CD4-positive, alpha-beta T cell treated with Interleukin-1 beta for 1 hour (primary cell): ENCODE measurements at regions not wholly inside any gene's neighbourhood (a gene's known extent, or its start where the extent isn't known, plus 50 kb on each side); places are given as distances from the start of the nearest gene placed in this dataset.
"Not testable (repeated sequence)": the region's sequence is repeated elsewhere in the genome, so short reads cannot be mapped to it uniquely, and the experiment has no call there.

Source experiments
- DNase-seq, 2 donors: peaks; one replicate each; pipeline ENCODE4 v3.0.0-alpha.2; 2020 to 2022

DNA sequence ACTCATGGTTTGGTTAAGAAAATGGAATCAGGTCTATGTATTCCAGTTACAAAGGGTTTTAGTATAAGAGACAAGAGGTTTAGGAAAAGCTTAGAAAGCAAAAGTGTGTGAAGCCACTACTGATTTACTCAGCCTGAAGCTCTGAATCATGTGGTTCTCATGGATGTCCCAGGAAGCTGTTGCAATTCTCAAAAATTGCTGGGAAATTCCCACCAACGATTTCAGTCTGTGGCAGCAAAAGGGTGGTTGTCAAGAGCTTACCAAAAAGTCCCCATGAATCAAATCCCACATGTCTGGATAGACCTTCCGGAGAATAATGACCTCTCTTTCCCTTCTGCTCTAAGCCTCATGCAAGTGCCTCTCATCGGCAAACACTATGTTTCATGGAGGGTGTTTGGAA, 929.9 kb downstream of the TLE4 start:
- DNase-seq = no peak

- no peak for DNase-seq
These were observed 928.5 kb downstream of the TLE4 start for GRCh38 chr9:80500300-80500699.

- DNase-seq = no peak
These were observed 926.3 kb downstream of the TLE4 start for GRCh38 chr9:80498001-80498555.

DNA sequence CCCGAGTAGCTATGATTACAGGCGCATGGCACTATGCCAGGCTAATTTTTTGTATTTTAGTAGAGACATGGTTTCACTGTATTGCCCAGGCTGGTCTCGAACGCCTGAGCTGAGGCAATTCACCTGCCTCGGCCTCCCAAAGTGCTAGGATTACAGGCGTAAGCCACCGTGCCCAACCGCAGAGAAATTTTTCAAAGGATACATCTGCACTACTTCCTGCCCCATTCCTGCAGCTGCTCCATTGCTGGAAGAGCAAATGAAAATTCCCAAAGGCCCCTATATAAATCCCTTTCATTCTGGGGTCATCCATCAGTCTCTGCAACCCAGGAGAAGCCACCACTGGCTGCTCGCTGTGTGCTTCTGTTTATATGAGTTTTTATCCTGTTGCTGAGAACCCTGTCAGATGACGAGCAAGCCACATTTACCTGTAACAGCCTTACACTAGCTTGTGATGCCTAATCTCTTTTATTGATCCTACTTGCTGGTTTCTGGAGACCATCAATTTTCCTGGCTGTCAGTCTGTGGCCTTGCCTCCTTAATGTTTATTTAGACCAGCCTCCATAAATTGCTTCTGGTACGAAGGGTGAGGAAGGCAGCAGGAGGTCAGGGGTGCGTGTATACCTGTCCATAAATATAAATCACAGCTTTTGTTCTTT, 925.3 kb downstream of the TLE4 start:
- no peak for DNase-seq

GRCh38 chr9:80493258-80493657, 921.5 kb downstream of the TLE4 start:
- no peak for DNase-seq

DNA sequence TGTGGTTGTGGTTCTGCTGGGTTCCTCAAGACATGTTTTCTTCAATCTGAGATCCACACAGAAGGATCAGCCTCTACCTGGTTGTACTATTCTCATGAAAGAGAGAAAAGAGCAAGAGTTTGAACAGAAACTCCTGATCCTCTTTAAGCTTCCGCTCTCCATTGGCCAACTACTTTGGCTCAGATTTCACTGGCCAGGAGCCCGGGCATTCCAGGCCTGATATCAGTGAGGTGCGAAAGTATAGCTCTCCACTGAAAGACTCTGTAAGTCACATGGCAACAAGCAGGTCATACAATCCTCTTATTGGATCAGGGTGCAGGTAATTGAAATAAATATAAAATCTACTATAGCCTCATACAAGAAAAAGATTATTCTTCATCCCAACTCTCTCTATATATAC, 920.5 kb downstream of the TLE4 start:
- no peak for DNase-seq

GRCh38 chr9:80491086-80491696, 919.4 kb downstream of the TLE4 start:
- DNase-seq = no peak

DNA sequence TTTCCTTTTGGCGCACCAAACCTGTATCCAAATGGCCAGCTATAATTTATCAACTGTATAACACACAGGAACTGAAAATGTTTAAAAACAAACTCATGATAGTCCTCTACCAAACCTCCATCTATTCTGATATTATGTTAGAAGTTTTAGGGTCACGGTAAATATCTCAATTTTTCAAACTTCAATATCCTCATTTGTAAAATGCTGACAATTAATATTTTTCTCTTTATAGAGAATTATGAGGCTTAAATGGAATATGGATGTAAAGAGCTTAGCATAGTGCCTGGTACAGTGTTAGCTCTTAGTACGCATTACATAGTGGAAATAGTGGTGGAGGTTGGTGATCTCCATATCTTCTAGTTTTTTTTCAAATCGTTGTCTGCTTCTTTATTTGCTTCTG, 917.6 kb downstream of the TLE4 start:
- DNase-seq = no peak

- no peak for DNase-seq
These were observed 913.9 kb downstream of the TLE4 start for GRCh38 chr9:80485420-80486250.

DNA sequence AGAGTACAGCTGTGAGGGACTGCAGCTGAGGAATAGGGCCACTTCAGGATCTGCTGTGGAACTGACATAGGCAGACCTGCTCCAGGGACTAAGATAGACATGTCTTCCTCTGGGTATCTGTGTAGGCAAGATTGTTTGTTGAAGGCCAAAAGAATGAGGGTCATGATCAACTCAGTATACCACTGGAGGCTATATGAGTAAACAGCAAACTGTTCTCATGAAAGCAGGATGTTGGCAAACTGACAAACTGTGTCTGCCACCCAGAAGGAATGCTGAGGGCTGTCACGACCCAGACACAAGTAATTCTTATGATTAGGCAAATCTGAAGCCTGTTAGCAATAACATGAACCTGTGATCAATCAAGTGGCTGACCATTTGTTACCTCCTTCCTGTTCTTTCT, 910.5 kb downstream of the TLE4 start:
- DNase-seq = not testable (repeated sequence)

- DNase-seq = no peak
These were observed 895.9 kb downstream of the TLE4 start for GRCh38 chr9:80467632-80468031.

- no peak for DNase-seq
These were observed 893.8 kb downstream of the TLE4 start for GRCh38 chr9:80465556-80465955.

DNA sequence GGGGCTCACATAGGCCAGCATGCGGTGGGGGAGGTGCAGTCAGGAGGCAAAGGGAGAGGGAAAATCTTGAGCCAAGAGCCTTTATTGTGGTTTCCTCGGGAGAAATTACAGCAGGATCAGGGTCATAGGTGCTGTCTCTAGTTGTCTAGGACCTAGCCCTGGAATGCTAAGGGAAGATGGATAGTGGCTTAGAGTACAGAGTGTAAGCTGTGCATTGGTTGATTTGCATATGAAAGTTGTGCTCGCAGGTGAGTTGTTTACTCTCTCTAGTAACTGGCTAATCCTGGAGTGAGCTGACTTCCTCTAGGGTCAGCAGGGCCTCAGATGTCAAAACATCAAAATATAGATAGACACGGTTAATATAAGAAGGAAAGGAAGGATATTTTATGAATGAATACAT, 877.7 kb downstream of the TLE4 start:
- no peak for DNase-seq

GRCh38 chr9:80448996-80449395, 877.2 kb downstream of the TLE4 start:
- no peak for DNase-seq

GRCh38 chr9:80447876-80448275, 876.1 kb downstream of the TLE4 start:
- no peak for DNase-seq

GRCh38 chr9:80440724-80441123, 869.0 kb downstream of the TLE4 start:
- no peak for DNase-seq

DNA sequence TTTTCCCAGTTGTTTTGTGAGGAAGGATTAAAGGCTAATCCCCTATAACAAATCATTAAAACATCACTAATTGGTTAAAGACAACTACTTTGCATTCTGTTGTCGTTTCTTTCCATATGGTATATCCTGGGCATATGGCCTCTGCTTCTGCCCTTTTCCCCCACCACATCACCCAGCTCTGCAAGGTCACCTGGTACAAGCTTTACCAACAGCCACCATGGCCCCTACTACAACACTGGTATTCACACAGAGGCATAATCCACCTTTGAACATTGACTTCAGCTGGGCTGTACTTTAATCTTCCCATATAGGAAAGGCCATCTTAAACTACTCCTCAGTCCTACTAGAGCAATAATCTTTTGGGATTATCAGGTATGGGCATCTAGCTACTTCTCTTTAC, 866.1 kb downstream of the TLE4 start:
- no peak for DNase-seq

GRCh38 chr9:80437091-80437640, 865.4 kb downstream of the TLE4 start:
- DNase-seq = no peak

DNA sequence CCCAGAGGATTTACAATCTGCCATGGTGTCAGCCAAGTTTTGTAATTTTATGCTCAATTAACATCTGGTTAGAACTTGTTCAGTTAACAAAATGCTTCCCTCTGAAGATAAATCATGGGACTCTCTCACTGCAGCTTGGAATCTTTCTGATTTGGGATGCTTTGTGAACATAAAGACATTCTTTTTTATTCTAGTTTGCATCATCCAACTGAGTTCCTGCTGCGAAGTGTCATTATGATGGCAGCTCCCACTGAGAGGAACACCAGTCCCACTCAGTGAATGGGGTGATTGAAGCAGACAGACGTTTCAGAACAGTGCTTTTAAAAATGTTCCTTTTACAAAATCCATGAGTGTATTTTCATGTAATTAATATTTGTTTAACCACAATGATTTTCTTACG, 863.8 kb downstream of the TLE4 start:
- no peak for DNase-seq

DNA sequence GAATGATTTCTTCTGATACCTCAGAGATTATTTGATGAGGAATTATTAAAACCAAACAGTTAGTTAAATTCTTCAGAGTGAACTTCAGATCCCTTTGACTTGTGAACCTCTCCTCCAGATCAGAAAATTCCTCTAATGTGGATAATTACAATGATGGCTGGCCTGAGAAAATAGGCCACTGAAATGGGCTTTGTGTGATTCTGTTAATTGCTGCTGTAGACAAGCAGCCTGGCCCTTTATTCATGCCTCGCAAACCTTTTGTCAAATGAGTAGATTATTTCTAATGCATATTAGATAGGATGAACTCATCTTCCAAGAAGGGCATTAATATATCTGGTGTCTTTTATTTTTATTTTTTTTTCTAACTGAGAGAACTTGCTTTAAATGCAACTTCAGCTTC, 855.2 kb downstream of the TLE4 start:
- DNase-seq = no peak

- no peak for DNase-seq
These were observed 845.5 kb downstream of the TLE4 start for GRCh38 chr9:80417211-80417773.

DNA sequence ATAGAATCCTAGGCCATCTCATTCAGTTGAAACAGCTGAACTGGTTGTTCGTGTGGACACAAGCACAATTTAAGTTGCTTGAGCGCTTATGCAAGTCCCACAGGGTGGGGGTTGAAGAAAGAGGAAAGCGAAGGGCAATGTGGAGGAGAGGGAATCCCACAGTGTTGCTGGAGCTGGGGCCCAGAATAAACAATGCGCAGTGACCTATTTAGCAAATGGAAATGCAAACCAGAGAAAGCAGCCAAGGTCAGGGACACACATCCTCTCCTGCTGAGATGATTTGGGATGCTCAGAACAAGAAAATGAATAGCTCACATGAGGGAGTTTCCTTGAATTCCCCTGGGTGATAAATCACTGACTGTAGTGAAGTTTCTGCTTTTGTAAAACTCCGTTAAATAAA, 838.3 kb downstream of the TLE4 start:
- DNase-seq = no peak

- DNase-seq = no peak
These were observed 835.5 kb downstream of the TLE4 start for GRCh38 chr9:80407220-80407619.
